ENCODE measurements at regions not wholly inside any gene's neighbourhood (a gene's known extent, or its start where the extent isn't known, plus 50 kb on each side); places are given as distances from the start of the nearest gene placed in this dataset.
"Not testable (repeated sequence)": the region's sequence is repeated elsewhere in the genome, so short reads cannot be mapped to it uniquely, and the experiment has no call there.

DNA sequence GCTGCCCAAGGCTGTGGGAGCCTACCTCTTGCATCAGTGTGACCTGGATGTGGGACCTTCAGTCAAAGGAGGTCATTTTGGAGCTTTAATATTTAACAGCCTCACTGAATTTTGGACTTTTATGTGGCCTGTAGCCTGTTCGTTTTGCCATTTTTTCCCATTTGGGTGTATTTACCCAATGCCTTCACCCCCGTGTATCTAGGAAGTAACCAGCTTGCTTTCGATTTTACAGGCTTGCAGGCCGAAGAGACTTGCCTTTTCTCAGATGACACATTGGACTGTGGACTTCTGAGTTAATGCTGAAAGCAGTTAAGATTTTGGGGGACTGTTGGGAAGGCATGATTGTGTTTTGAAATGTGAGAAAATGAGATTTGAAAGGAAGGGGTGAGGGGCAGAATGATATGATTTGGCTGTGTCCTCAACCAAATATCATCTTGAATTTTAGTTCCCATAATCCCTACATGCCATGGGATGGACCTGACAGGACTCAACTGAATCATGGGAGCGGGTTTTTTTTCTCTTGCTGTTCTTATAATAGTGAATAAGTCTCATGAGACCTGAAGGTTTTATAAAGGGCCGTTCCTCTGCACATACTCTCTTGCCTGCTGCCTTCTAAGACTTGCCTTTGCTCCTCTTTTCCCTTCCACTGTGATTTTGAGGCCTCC lies 324.6 kb downstream of the UBE2NL start:
- ATAC-seq; CTCF ChIA-PET; H3K27ac Mint-ChIP-seq; DNase-seq (ENCODE audit: low spot score); H3K4me3 Mint-ChIP-seq; H3K4me1 Mint-ChIP-seq; POLR2A ChIA-PET; H3K27me3 Mint-ChIP-seq (ENCODE audit: low read depth); H3K36me3 Mint-ChIP-seq: not testable (repeated sequence)
- H3K9me3 Mint-ChIP-seq: peaks cover 11% of the 10 kb centered on the region

DNA sequence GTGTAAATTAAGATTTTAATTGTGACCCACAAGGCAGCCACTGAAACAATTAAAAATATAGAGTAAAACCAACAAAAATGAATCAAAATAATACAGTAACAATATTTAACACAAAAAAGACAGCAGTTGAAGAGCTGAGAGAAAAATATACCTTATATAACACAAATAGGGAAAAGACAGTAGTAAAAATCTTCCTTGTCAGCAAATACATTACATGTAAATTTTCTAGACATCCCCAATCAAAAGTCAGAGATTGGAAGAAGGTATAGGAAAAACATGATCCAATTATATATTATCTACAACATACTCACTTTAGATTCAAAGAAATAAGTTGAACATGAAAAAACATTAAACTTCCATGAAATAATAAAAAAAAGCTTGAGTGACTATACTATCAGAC lies 330.8 kb downstream of the UBE2NL start:
- CTCF ChIA-PET: no interaction called here
- no peak overlapping the region for H3K4me3 Mint-ChIP-seq
- no peak for DNase-seq (ENCODE audit: low spot score)
- peaks cover 2% of the 10 kb centered on the region; the same call in 1 of the 2 replicates for H3K27me3 Mint-ChIP-seq (ENCODE audit: low read depth)
- peaks cover 40% of the 10 kb centered on the region for H3K9me3 Mint-ChIP-seq
- H3K27ac Mint-ChIP-seq: no peak overlapping the region
- H3K36me3 Mint-ChIP-seq: peaks cover 28% of the 10 kb centered on the region
- TF ChIP-seq ESRRA (CRISPR knock-in tag; IDR thresholded peaks at IDR 0.05; ENCODE audit: borderline replicate concordance): no peak
- no peak for TF ChIP-seq ZNF671 (CRISPR knock-in tag; IDR thresholded peaks at IDR 0.05)
- no peak for TF ChIP-seq FOXP1 (CRISPR knock-in tag; IDR thresholded peaks at IDR 0.05; ENCODE audit: borderline replicate concordance)
- no peak for TF ChIP-seq FOXJ3 (CRISPR knock-in tag; IDR thresholded peaks at IDR 0.05; ENCODE audit: borderline replicate concordance)
- no peak for TF ChIP-seq ATF1 (CRISPR knock-in tag; IDR thresholded peaks at IDR 0.05)
- no peaks in the 10 kb centered on the region for H3K4me1 Mint-ChIP-seq
- POLR2A ChIA-PET: no interaction called here
- no peak for ATAC-seq

DNA sequence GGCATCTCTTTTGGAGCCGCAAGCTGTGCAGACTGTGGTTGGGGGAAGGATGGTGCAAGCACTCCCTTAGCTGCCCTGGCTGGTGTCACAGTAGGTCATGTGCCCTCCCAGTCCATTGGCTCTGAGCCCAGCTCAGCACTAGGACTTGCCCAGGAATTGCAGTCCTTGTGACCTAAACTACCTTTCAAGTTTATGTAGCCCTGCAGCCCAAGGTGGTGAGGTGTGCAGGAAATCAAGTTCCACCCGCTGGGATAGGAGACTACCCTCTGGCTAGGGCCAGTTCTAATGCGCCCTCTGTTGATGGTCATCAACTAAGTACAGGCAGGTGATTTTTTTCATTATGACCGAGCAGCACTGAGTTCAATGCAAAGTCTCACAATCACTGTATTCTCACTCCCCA lies 335.2 kb downstream of the UBE2NL start:
- H3K4me3 Mint-ChIP-seq: no peak overlapping the region
- ATAC-seq: no peak
- ChIA-PET CTCF (no interaction called here), POLR2A (no interaction called here)
- peaks cover 37% of the 10 kb centered on the region for H3K36me3 Mint-ChIP-seq
- TF ChIP-seq GABPB1 (CRISPR knock-in tag; IDR thresholded peaks at IDR 0.05) (no peak), ZNF671 (CRISPR knock-in tag; IDR thresholded peaks at IDR 0.05) (no peak), CBFB (CRISPR knock-in tag; IDR thresholded peaks at IDR 0.05; ENCODE audit: low read depth) (no peak), NFE2L1 (CRISPR knock-in tag; IDR thresholded peaks at IDR 0.05) (no peak)
- TF ChIP-seq, protein P1, sequence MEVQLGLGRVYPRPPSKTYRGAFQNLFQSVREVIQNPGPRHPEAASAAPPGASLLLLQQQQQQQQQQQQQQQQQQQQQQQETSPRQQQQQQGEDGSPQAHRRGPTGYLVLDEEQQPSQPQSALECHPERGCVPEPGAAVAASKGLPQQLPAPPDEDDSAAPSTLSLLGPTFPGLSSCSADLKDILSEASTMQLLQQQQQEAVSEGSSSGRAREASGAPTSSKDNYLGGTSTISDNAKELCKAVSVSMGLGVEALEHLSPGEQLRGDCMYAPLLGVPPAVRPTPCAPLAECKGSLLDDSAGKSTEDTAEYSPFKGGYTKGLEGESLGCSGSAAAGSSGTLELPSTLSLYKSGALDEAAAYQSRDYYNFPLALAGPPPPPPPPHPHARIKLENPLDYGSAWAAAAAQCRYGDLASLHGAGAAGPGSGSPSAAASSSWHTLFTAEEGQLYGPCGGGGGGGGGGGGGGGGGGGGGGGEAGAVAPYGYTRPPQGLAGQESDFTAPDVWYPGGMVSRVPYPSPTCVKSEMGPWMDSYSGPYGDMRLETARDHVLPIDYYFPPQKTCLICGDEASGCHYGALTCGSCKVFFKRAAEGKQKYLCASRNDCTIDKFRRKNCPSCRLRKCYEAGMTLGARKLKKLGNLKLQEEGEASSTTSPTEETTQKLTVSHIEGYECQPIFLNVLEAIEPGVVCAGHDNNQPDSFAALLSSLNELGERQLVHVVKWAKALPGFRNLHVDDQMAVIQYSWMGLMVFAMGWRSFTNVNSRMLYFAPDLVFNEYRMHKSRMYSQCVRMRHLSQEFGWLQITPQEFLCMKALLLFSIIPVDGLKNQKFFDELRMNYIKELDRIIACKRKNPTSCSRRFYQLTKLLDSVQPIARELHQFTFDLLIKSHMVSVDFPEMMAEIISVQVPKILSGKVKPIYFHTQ (CRISPR knock-in tag; IDR thresholded peaks at IDR 0.05): no peak
- TF ChIP-seq, protein P2, sequence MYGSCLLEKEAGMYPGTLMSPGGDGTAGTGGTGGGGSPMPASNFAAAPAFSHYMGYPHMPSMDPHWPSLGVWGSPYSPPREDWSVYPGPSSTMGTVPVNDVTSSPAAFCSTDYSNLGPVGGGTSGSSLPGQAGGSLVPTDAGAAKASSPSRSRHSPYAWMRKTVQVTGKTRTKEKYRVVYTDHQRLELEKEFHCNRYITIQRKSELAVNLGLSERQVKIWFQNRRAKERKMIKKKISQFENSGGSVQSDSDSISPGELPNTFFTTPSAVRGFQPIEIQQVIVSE (CRISPR knock-in tag; IDR thresholded peaks at IDR 0.05; ENCODE audit: borderline replicate concordance): no peak
- TF ChIP-seq, protein P3, sequence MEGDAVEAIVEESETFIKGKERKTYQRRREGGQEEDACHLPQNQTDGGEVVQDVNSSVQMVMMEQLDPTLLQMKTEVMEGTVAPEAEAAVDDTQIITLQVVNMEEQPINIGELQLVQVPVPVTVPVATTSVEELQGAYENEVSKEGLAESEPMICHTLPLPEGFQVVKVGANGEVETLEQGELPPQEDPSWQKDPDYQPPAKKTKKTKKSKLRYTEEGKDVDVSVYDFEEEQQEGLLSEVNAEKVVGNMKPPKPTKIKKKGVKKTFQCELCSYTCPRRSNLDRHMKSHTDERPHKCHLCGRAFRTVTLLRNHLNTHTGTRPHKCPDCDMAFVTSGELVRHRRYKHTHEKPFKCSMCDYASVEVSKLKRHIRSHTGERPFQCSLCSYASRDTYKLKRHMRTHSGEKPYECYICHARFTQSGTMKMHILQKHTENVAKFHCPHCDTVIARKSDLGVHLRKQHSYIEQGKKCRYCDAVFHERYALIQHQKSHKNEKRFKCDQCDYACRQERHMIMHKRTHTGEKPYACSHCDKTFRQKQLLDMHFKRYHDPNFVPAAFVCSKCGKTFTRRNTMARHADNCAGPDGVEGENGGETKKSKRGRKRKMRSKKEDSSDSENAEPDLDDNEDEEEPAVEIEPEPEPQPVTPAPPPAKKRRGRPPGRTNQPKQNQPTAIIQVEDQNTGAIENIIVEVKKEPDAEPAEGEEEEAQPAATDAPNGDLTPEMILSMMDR (IDR thresholded peaks at IDR 0.05): no peak
- TF ChIP-seq, protein P4, sequence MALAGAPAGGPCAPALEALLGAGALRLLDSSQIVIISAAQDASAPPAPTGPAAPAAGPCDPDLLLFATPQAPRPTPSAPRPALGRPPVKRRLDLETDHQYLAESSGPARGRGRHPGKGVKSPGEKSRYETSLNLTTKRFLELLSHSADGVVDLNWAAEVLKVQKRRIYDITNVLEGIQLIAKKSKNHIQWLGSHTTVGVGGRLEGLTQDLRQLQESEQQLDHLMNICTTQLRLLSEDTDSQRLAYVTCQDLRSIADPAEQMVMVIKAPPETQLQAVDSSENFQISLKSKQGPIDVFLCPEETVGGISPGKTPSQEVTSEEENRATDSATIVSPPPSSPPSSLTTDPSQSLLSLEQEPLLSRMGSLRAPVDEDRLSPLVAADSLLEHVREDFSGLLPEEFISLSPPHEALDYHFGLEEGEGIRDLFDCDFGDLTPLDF (CRISPR knock-in tag; IDR thresholded peaks at IDR 0.05): no peak
- H3K9me3 Mint-ChIP-seq: peaks cover 48% of the 10 kb centered on the region
- H3K27ac Mint-ChIP-seq: no peak overlapping the region
- no peak for DNase-seq (ENCODE audit: low spot score)
- no peaks in the 10 kb centered on the region for H3K4me1 Mint-ChIP-seq
- peaks cover 2% of the 10 kb centered on the region; the same call in 1 of the 2 replicates for H3K27me3 Mint-ChIP-seq (ENCODE audit: low read depth)

DNA sequence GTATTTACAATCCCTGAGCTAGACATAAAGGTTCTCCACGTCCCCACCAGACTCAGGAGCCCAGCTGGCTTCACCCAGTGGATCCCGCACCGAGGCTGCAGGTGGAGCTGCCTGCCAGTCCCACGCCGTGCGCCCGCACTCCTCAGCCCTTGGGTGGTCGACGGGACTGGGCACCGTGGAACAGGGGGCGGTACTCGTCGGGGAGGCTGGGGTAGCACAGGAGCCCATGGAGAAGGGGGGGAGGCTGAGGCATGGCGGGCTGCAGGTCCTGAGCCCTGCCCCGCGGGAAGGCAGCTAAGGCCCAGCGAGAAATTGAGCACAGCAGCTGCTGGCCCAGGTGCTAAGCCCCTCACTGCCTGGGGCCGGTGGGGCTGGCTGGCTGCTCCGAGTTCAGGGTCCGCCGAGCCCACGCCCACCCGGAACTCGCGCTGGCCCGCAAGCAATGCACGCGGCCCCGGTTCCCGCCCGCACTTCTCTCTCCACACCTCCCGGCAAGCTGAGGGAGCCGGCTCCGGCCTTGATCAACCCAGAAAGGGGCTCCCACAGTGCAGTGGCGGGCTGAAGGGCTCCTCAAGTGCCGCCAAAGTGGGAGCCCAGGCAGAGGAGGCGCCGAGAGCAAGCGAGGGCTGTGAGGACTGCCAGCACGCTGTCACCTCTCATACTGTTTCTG lies 347.4 kb downstream of the UBE2NL start:
- H3K27me3 Mint-ChIP-seq (ENCODE audit: low read depth); POLR2A ChIA-PET; H3K4me1 Mint-ChIP-seq; H3K4me3 Mint-ChIP-seq; ATAC-seq; CTCF ChIA-PET; H3K27ac Mint-ChIP-seq; DNase-seq (ENCODE audit: low spot score): not testable (repeated sequence)
- Mint-ChIP-seq H3K36me3 (peaks cover 42% of the 10 kb centered on the region), H3K9me3 (peaks cover 41% of the 10 kb centered on the region)
